GM13976 (cell line): ENCODE measurements at regions not wholly inside any gene's neighbourhood (a gene's known extent, or its start where the extent isn't known, plus 50 kb on each side); places are given as distances from the start of the nearest gene placed in this dataset.

ENCODE experiments used
- DNase-seq: peaks from one replicate; pipeline ENCODE4 v3.0.0; 2012; ENCODE audit warnings: low spot score
- CTCF ChIP-seq: IDR thresholded peaks from 2 replicates; pipeline ENCODE4 v1.5.1; 2012; ENCODE audit warnings: borderline replicate concordance, mild to moderate bottlenecking; ENCODE audit not compliant: insufficient read depth; ENCODE audit errors: extremely low read depth, missing control alignments, control extremely low read depth
- in situ Hi-C: fragments of 300-500 bp; cut with MboI; formaldehyde crosslinking; loops from one replicate; pipeline ENCODE4 v1.12.0; 2022; ENCODE audit warnings: low sequenced_read_pairs, mixed read lengths, inconsistent platforms; ENCODE audit not compliant: unreplicated experiment

- DNase-seq, result no peak
- in situ Hi-C loops, result no loop called here
- no peak for TF ChIP-seq CTCF
Observed at GRCh38 chr17:68704871-68705713, 103.9 kb upstream of the FAM20A start.

GRCh38 chr17:68701046-68701445 is 99.9 kb upstream of the FAM20A start:
- DNase-seq, result no peak
- in situ Hi-C loops, result no loop called here
- no peak for TF ChIP-seq CTCF

- TF ChIP-seq CTCF, result no peak
- no peak for DNase-seq
- in situ Hi-C loops, result no loop called here
Observed at GRCh38 chr17:68700421-68700820, 99.3 kb upstream of the FAM20A start.

GRCh38 chr17:68699936-68700335 is 98.8 kb upstream of the FAM20A start:
- no peak for DNase-seq
- in situ Hi-C loops, result no loop called here
- TF ChIP-seq CTCF, result no peak

- TF ChIP-seq CTCF, result no peak
- in situ Hi-C loops, result no loop called here
- no peak for DNase-seq
Observed at GRCh38 chr17:68698746-68699145, 97.6 kb upstream of the FAM20A start.

- TF ChIP-seq CTCF, result no peak
- in situ Hi-C loops, result no loop called here
- DNase-seq, result no peak
Observed at GRCh38 chr17:68697850-68698361, 96.7 kb upstream of the FAM20A start.

GRCh38 chr17:68695659-68696058 is 94.5 kb upstream of the FAM20A start:
- DNase-seq, result no peak
- no peak for TF ChIP-seq CTCF
- in situ Hi-C loops, result no loop called here
